Ishikawa (cell line): ENCODE measurements at regions not wholly inside any gene's neighbourhood (a gene's known extent, or its start where the extent isn't known, plus 50 kb on each side); places are given as distances from the start of the nearest gene placed in this dataset.

Experiments
- CEBPB ChIP-seq: IDR thresholded peaks from 2 replicates; pipeline ENCODE4 v1.6.1; 2012
- EP300 ChIP-seq: IDR thresholded peaks from 2 replicates; pipeline ENCODE4 v1.6.1; 2012; ENCODE audit warnings: borderline replicate concordance
- RAD21 ChIP-seq: IDR thresholded peaks from 2 replicates; pipeline ENCODE4 v1.6.1; 2012; ENCODE audit warnings: low read depth
- TCF12 ChIP-seq: IDR thresholded peaks from 2 replicates; pipeline ENCODE4 v1.6.1; 2012; ENCODE audit warnings: low read depth
- YY1 ChIP-seq: IDR thresholded peaks from 2 replicates; pipeline ENCODE4 v1.6.1; 2012; ENCODE audit warnings: low read depth

DNA sequence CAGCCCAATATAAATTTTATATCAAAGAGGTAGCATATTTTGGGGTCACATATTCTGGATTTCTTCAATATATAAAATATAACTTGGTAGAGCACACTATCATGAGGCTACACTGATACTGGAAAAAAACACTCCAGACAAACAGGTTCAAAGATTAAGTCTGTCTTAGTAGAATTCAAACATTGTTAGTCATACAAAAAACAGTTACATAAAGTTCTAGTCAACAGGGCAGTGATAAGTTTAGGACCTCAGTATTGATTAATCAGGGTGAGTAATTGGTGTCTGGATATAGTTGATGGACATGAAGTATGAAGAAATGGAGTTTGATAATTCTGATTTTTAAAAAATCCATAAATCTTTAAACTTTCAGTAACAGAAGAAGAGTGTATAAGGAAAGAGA is 1291.3 kb downstream of the FSTL5 start:
- TF ChIP-seq RAD21 (no peak), TCF12 (no peak), CEBPB (no peak), YY1 (no peak), EP300 (no peak)
